Esophagus muscularis mucosa (tissue), 3 donors: ENCODE measurements at regions not wholly inside any gene's neighbourhood (a gene's known extent, or its start where the extent isn't known, plus 50 kb on each side); places are given as distances from the start of the nearest gene placed in this dataset.

Source experiments
- CTCF ChIP-seq, 3 experiments: fragments of 200-600 bp in 2 of 3; fragments of 450-650 bp in 1 of 3; sonication (generic) in 2 of 3; IDR thresholded peaks; one replicate each; pipeline ENCODE4 v1.5.1; 2017 to 2019; ENCODE audit warnings: antibody characterized with exemption in 3 of 3, mild to moderate bottlenecking in 2 of 3, moderate library complexity in 1 of 3
- POLR2A ChIP-seq: fragments of 450-650 bp; IDR thresholded peaks from one replicate; pipeline ENCODE4 v1.6.1; 2017; ENCODE audit warnings: antibody characterized with exemption, moderate library complexity, mild to moderate bottlenecking, low read depth

GRCh38 chr2:144194326-144195071, 325.4 kb downstream of the ZEB2 start:
- no peak for TF ChIP-seq CTCF (IDR thresholded peaks at IDR 0.05)
- no peak for TF ChIP-seq POLR2A
